SK-N-SH (cell line): ENCODE measurements at regions not wholly inside any gene's neighbourhood (a gene's known extent, or its start where the extent isn't known, plus 50 kb on each side); places are given as distances from the start of the nearest gene placed in this dataset.

Experiments used
- CTCF ChIA-PET: fragments of 300-600, 350-600 bp; formaldehyde crosslinking; extraction: SDS; loops from one replicate; lab custom pipeline; 2021; lab: Yijun Ruan, JAX
- POLR2A ChIA-PET: fragments of 350-600 bp; sonication (Branson Sonifier 250); formaldehyde crosslinking; extraction: SDS; loops from one replicate; lab custom pipeline; 2020; ENCODE audit warnings: antibody characterized with exemption, inconsistent platforms; lab: Yijun Ruan, JAX
- DNase-seq: peaks from one replicate; pipeline ENCODE4 v3.0.0; 2012
- H2AFZ ChIP-seq: fragments of 200-600 bp; sonication (generic); 2 replicates; pipeline ENCODE4 v1.8.1; 2016; ENCODE audit warnings: antibody characterized with exemption, mild to moderate bottlenecking, low read depth
- H3F3A ChIP-seq: fragments of 200-600 bp; sonication (generic); replicated peaks from 2 replicates; pipeline ENCODE3; 2016; ENCODE audit warnings: antibody characterized with exemption, mild to moderate bottlenecking; ENCODE audit not compliant: insufficient read depth
- H3K27ac ChIP-seq, 2 experiments: fragments of 200-500 bp in 1 of 2; fragments of 200-600 bp in 1 of 2; sonication (Bioruptor generic) in 1 of 2; sonication (generic), shearing (Covaris generic) in 1 of 2; 2 replicates each; pipeline versions ENCODE4 v1.5.1 to v1.6.1; 2014 to 2016; ENCODE audit warnings: low read depth in 2 of 2, inconsistent platforms in 1 of 2, low read length in 1 of 2, mild to moderate bottlenecking in 1 of 2, mixed read lengths in 1 of 2
- H3K27me3 ChIP-seq: fragments of 200-600 bp; sonication (generic), shearing (Covaris generic); 2 replicates; pipeline ENCODE4 v1.6.1; 2016; ENCODE audit warnings: mixed run types; ENCODE audit not compliant: insufficient read depth
- H3K36me3 ChIP-seq, 2 experiments: fragments of 200-500 bp in 1 of 2; fragments of 200-600 bp in 1 of 2; sonication (Bioruptor generic) in 1 of 2; sonication (generic) in 1 of 2; replicated peaks in 1 of 2; 2 replicates each; pipeline versions ENCODE3 to v1.5.1; 2014 to 2016; ENCODE audit warnings: low read length in 1 of 2, mild to moderate bottlenecking in 1 of 2; ENCODE audit not compliant: insufficient read depth in 2 of 2, control insufficient read depth in 1 of 2
- H3K4me1 ChIP-seq, 2 experiments: fragments of 200-500 bp in 1 of 2; fragments of 200-600 bp in 1 of 2; sonication (Bioruptor generic) in 1 of 2; sonication (generic), shearing (Covaris generic) in 1 of 2; 2 replicates each; pipeline versions ENCODE4 v1.5.1 to v1.6.1; 2014 to 2016; ENCODE audit warnings: low read depth in 1 of 2, low read length in 1 of 2, mixed run types in 1 of 2; ENCODE audit not compliant: insufficient read depth in 2 of 2, control insufficient read depth in 1 of 2
- H3K4me2 ChIP-seq: fragments of 200-600 bp; sonication (generic), shearing (Covaris generic); 2 replicates; pipeline ENCODE4 v1.6.1; 2017; ENCODE audit warnings: mixed run types
- H3K4me3 ChIP-seq, 2 experiments: fragments of 200-500 bp in 1 of 2; fragments of 200-600 bp in 1 of 2; sonication (Bioruptor generic) in 1 of 2; sonication (generic), shearing (Covaris generic) in 1 of 2; 2 replicates each; pipeline versions ENCODE4 v1.5.1 to v1.8.1; 2014 to 2016; ENCODE audit warnings: low read depth in 2 of 2, inconsistent platforms in 1 of 2, low read length in 1 of 2, mild to moderate bottlenecking in 1 of 2, mixed read lengths in 1 of 2, moderate library complexity in 1 of 2
- H3K79me2 ChIP-seq: fragments of 200-600 bp; sonication (generic); 2 replicates; pipeline ENCODE4 v1.8.1; 2017; ENCODE audit warnings: mild to moderate bottlenecking; ENCODE audit not compliant: insufficient read depth
- H3K9ac ChIP-seq: fragments of 200-600 bp; sonication (generic); 2 replicates; pipeline ENCODE4 v1.6.1; 2017; ENCODE audit warnings: mixed run types
- H3K9me2 ChIP-seq: fragments of 200-600 bp; sonication (generic); 2 replicates; pipeline ENCODE4 v1.6.1; 2017; ENCODE audit warnings: mixed run types
- H3K9me3 ChIP-seq: fragments of 200-600 bp; sonication (generic); 2 replicates; pipeline ENCODE4 v1.6.1; 2017; ENCODE audit warnings: mixed run types, mild to moderate bottlenecking, moderate library complexity
- H4K20me1 ChIP-seq: fragments of 200-600 bp; sonication (generic); 2 replicates; pipeline ENCODE4 v1.6.1; 2017; ENCODE audit warnings: mild to moderate bottlenecking, mixed run types; ENCODE audit not compliant: insufficient read depth
- CHD2 ChIP-seq: fragments of 150-350 bp; IDR thresholded peaks from 2 replicates; pipeline ENCODE4 v1.6.1; 2018; ENCODE audit warnings: low read length; ENCODE audit not compliant: partially characterized antibody
- EP300 ChIP-seq, 2 experiments: IDR thresholded peaks; 2 replicates each; pipeline versions ENCODE4 v1.4.0 to v1.6.1; 2012; ENCODE audit warnings: borderline replicate concordance in 1 of 2, low read depth in 1 of 2, low read length in 1 of 2
- EZH2phosphoT487 ChIP-seq: fragments of 200-600 bp; sonication (generic); IDR thresholded peaks from 2 replicates; pipeline ENCODE4 v1.6.1; 2017; ENCODE audit warnings: low read depth, mixed run types, mild to moderate bottlenecking, antibody characterized with exemption, moderate library complexity, borderline replicate concordance
- FOSL2 ChIP-seq: IDR thresholded peaks from 2 replicates; pipeline ENCODE4 v1.4.0; 2012; ENCODE audit warnings: low read depth, mild to moderate bottlenecking, moderate library complexity, borderline replicate concordance
- GABPA ChIP-seq: IDR thresholded peaks from 2 replicates; pipeline ENCODE4 v1.4.0; 2012; ENCODE audit warnings: low read depth, mild to moderate bottlenecking
- GATA2 ChIP-seq: sonication (generic); formaldehyde crosslinking; IDR thresholded peaks from 2 replicates; pipeline ENCODE4 v1.5.0; 2020; ENCODE audit warnings: mild to moderate bottlenecking, missing genetic modification reagents
- JUND ChIP-seq: IDR thresholded peaks from 2 replicates; pipeline ENCODE4 v1.4.0; 2012
- MEF2A ChIP-seq: IDR thresholded peaks from 2 replicates; pipeline ENCODE4 v1.4.0; 2012; ENCODE audit warnings: low read depth, borderline replicate concordance
- MXI1 ChIP-seq: IDR thresholded peaks from 2 replicates; pipeline ENCODE4 v1.6.1; 2012; ENCODE audit warnings: mild to moderate bottlenecking, low read depth, low read length, improper control_type of control experiment
- RCOR1 ChIP-seq: fragments of 150-350 bp; IDR thresholded peaks from 2 replicates; pipeline ENCODE4 v1.6.1; 2017; ENCODE audit warnings: antibody characterized with exemption, low read length
- RFX5 ChIP-seq: IDR thresholded peaks from 2 replicates; pipeline ENCODE4 v1.6.1; 2012; ENCODE audit warnings: mild to moderate bottlenecking, improper control_type of control experiment, low read length
- SIN3A ChIP-seq: IDR thresholded peaks from 2 replicates; pipeline ENCODE4 v1.6.1; 2012; ENCODE audit warnings: low read depth, mild to moderate bottlenecking, low read length, moderate library complexity, borderline replicate concordance
- SMC3 ChIP-seq: IDR thresholded peaks from 2 replicates; pipeline ENCODE4 v1.6.1; 2012; ENCODE audit warnings: low read depth, low read length, improper control_type of control experiment
- TAF1 ChIP-seq: IDR thresholded peaks from 2 replicates; pipeline ENCODE4 v1.6.1; 2012; ENCODE audit warnings: low read depth, mild to moderate bottlenecking, low read length, moderate library complexity, borderline replicate concordance
- WGBS: methylation state at CpG from one replicate; pipeline ENCODE4 v1.1.6; 2017; ENCODE audit warnings: low lambda C conversion rate; 5-methylcytosine and 5-hydroxymethylcytosine counted together
- TF ChIP-seq, protein P1 (sequence below): fragments of 150-350 bp; IDR thresholded peaks from 2 replicates; pipeline ENCODE4 v1.6.1; 2016; ENCODE audit warnings: mild to moderate bottlenecking, low read depth, low read length
- TF ChIP-seq, protein P2 (sequence below): IDR thresholded peaks from 2 replicates; pipeline ENCODE4; 2012
- TF ChIP-seq, protein P3 (sequence below): fragments of 200-600 bp; sonication (generic); IDR thresholded peaks from 2 replicates; pipeline ENCODE4 v1.6.1; 2017; ENCODE audit warnings: antibody characterized with exemption, mild to moderate bottlenecking, moderate library complexity
- TF ChIP-seq, protein P4 (sequence below): IDR thresholded peaks from 2 replicates; pipeline ENCODE4 v1.6.1; 2012; ENCODE audit warnings: mild to moderate bottlenecking, low read depth, low read length, moderate library complexity

DNA sequence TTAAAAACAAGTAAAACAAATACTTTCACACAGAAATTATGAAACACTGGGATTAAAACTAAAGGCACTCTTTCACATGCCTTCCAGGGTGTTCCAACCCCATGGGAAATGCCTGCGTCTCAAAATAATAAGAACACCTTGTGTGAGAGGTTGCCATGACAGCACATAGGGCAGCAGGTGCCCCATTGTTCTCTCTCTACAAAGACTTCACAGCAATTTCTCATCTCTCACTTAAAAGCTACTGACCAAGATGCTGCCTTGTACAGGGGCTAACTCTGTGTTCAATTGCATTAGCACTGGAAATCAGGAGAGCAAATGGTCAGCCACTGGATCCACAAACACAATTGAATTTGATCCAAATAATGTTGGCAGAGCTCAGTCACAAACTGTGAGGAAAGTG lies 102.5 kb upstream of the GALNTL6 start:
- 60% methylated on average over 1 of the region's 1 CpG for WGBS
- H3K9me2 ChIP-seq, result no peaks in the 10 kb centered on the region
- H3K4me2 ChIP-seq, result no peak overlapping the region
- no peaks in the 10 kb centered on the region for H3K36me3 ChIP-seq
- no peaks in the 10 kb centered on the region for H3F3A ChIP-seq
- ChIA-PET CTCF (no interaction called here), POLR2A (no interaction called here)
- H4K20me1 ChIP-seq, result no peaks in the 10 kb centered on the region
- no peak overlapping the region for H2AFZ ChIP-seq
- TF ChIP-seq SIN3A (no peak), FOSL2 (no peak), GABPA (no peak)
- TF ChIP-seq, protein P1, sequence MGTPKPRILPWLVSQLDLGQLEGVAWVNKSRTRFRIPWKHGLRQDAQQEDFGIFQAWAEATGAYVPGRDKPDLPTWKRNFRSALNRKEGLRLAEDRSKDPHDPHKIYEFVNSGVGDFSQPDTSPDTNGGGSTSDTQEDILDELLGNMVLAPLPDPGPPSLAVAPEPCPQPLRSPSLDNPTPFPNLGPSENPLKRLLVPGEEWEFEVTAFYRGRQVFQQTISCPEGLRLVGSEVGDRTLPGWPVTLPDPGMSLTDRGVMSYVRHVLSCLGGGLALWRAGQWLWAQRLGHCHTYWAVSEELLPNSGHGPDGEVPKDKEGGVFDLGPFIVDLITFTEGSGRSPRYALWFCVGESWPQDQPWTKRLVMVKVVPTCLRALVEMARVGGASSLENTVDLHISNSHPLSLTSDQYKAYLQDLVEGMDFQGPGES, result no peak
- no peaks in the 10 kb centered on the region for H3K79me2 ChIP-seq
- no peaks in the 10 kb centered on the region for H3K4me1 ChIP-seq
- H3K4me3 ChIP-seq, result no peak overlapping the region
- H3K9ac ChIP-seq, result no peak overlapping the region
- DNase-seq, result no peak
- H3K27me3 ChIP-seq, result no peaks in the 10 kb centered on the region
- no peak overlapping the region for H3K27ac ChIP-seq
- no peaks in the 10 kb centered on the region for H3K9me3 ChIP-seq

DNA sequence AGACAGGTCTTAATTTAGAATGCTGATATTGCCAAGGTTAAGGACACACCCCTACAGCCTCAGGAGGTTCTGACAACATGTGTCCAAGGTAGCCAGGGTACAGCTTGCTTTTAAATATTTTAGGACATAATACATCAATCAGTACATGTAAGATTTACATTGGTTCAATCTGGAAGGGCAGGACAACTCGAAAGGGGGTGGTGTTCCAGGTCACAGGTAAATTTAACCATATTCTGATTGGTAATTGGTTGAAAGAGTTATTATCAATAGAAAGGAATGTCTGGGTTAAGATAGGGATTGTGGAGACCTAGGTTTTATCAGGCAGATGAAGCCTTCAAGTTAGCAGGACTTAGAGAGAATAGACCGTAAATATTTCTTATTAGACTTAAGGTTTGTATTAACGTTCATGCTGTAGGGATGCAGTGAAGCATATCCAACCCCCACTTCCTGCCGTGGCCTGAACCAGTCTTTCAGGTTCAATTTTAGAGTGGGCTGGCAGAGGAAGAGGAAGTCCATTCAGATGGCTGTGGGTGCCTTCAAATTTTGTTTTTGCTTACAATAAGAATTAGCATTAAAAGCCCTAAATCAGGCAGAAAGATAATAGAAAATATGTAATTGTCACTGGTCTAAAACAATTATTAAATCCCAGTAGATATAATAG lies 136.5 kb upstream of the GALNTL6 start:
- CTCF ChIA-PET, result interaction anchor here (0.5 to 1.3 kb wide), 2 partner anchors 9 to 822 kb away, joined by 3 read pairs; no protein-coding TSS in a partner anchor
- no peaks in the 10 kb centered on the region for H3K79me2 ChIP-seq
- no peak overlapping the region for H3K9ac ChIP-seq
- no peak overlapping the region for H3K4me3 ChIP-seq
- H3K27ac ChIP-seq, result no peak overlapping the region
- no peaks in the 10 kb centered on the region for H3K4me1 ChIP-seq
- no peaks in the 10 kb centered on the region for H4K20me1 ChIP-seq
- H3K27me3 ChIP-seq, result no peaks in the 10 kb centered on the region
- WGBS, result 26% methylated on average over 4 of the region's 4 CpGs
- H3K9me2 ChIP-seq, result no peaks in the 10 kb centered on the region
- no peaks in the 10 kb centered on the region for H3K36me3 ChIP-seq
- H3F3A ChIP-seq, result no peaks in the 10 kb centered on the region
- H3K9me3 ChIP-seq, result no peaks in the 10 kb centered on the region
- POLR2A ChIA-PET, result no interaction called here
- H2AFZ ChIP-seq, result no peak overlapping the region
- DNase-seq, result no peak
- H3K4me2 ChIP-seq, result no peak overlapping the region
- TF ChIP-seq GABPA (no peak), EP300 (IDR thresholded peaks at IDR 0.05; ENCODE audit: borderline replicate concordance in 1 of 2, low read depth in 1 of 2, low read length in 1 of 2) (no peak), RFX5 (no peak), SMC3 (no peak), RCOR1 (no peak), TAF1 (no peak), MXI1 (no peak), CHD2 (no peak), MEF2A (no peak), GATA2 (CRISPR knock-in tag) (no peak), JUND (no peak), EZH2phosphoT487 (no peak)
- TF ChIP-seq, protein P1, result no peak
- TF ChIP-seq, protein P2, sequence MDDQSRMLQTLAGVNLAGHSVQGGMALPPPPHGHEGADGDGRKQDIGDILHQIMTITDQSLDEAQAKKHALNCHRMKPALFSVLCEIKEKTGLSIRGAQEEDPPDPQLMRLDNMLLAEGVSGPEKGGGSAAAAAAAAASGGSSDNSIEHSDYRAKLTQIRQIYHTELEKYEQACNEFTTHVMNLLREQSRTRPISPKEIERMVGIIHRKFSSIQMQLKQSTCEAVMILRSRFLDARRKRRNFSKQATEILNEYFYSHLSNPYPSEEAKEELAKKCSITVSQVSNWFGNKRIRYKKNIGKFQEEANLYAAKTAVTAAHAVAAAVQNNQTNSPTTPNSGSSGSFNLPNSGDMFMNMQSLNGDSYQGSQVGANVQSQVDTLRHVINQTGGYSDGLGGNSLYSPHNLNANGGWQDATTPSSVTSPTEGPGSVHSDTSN, result no peak
- TF ChIP-seq, protein P3, sequence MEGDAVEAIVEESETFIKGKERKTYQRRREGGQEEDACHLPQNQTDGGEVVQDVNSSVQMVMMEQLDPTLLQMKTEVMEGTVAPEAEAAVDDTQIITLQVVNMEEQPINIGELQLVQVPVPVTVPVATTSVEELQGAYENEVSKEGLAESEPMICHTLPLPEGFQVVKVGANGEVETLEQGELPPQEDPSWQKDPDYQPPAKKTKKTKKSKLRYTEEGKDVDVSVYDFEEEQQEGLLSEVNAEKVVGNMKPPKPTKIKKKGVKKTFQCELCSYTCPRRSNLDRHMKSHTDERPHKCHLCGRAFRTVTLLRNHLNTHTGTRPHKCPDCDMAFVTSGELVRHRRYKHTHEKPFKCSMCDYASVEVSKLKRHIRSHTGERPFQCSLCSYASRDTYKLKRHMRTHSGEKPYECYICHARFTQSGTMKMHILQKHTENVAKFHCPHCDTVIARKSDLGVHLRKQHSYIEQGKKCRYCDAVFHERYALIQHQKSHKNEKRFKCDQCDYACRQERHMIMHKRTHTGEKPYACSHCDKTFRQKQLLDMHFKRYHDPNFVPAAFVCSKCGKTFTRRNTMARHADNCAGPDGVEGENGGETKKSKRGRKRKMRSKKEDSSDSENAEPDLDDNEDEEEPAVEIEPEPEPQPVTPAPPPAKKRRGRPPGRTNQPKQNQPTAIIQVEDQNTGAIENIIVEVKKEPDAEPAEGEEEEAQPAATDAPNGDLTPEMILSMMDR, result no peak
- TF ChIP-seq, protein P4, sequence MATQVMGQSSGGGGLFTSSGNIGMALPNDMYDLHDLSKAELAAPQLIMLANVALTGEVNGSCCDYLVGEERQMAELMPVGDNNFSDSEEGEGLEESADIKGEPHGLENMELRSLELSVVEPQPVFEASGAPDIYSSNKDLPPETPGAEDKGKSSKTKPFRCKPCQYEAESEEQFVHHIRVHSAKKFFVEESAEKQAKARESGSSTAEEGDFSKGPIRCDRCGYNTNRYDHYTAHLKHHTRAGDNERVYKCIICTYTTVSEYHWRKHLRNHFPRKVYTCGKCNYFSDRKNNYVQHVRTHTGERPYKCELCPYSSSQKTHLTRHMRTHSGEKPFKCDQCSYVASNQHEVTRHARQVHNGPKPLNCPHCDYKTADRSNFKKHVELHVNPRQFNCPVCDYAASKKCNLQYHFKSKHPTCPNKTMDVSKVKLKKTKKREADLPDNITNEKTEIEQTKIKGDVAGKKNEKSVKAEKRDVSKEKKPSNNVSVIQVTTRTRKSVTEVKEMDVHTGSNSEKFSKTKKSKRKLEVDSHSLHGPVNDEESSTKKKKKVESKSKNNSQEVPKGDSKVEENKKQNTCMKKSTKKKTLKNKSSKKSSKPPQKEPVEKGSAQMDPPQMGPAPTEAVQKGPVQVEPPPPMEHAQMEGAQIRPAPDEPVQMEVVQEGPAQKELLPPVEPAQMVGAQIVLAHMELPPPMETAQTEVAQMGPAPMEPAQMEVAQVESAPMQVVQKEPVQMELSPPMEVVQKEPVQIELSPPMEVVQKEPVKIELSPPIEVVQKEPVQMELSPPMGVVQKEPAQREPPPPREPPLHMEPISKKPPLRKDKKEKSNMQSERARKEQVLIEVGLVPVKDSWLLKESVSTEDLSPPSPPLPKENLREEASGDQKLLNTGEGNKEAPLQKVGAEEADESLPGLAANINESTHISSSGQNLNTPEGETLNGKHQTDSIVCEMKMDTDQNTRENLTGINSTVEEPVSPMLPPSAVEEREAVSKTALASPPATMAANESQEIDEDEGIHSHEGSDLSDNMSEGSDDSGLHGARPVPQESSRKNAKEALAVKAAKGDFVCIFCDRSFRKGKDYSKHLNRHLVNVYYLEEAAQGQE, result no peak
